IPS-18c (cell line): ENCODE measurements at regions not wholly inside any gene's neighbourhood (a gene's known extent, or its start where the extent isn't known, plus 50 kb on each side); places are given as distances from the start of the nearest gene placed in this dataset.
A peak's percentile ranks its signal among the peaks of the same experiment; 100 is the strongest.

Source experiments
- H3K4me3 ChIP-seq: 2 replicates; pipeline ENCODE4 v1.7.0; 2013; ENCODE audit warnings: low read depth, mild to moderate bottlenecking, low read length, moderate library complexity; ENCODE audit not compliant: insufficient read depth
- H3K9me3 ChIP-seq: one replicate; pipeline ENCODE4 v1.6.1; 2013; ENCODE audit warnings: mild to moderate bottlenecking, low read length, moderate library complexity; ENCODE audit not compliant: control insufficient read depth, insufficient read depth

GRCh38 chr1:29506678-29507225 is 270.4 kb downstream of the PTPRU start:
- H3K9me3 ChIP-seq, result no peaks in the 10 kb centered on the region
- H3K4me3 ChIP-seq, result no peak overlapping the region

- H3K9me3 ChIP-seq, result no peaks in the 10 kb centered on the region
- no peak overlapping the region for H3K4me3 ChIP-seq
Measured at GRCh38 chr1:29505532-29506220, 269.4 kb downstream of the PTPRU start.

DNA sequence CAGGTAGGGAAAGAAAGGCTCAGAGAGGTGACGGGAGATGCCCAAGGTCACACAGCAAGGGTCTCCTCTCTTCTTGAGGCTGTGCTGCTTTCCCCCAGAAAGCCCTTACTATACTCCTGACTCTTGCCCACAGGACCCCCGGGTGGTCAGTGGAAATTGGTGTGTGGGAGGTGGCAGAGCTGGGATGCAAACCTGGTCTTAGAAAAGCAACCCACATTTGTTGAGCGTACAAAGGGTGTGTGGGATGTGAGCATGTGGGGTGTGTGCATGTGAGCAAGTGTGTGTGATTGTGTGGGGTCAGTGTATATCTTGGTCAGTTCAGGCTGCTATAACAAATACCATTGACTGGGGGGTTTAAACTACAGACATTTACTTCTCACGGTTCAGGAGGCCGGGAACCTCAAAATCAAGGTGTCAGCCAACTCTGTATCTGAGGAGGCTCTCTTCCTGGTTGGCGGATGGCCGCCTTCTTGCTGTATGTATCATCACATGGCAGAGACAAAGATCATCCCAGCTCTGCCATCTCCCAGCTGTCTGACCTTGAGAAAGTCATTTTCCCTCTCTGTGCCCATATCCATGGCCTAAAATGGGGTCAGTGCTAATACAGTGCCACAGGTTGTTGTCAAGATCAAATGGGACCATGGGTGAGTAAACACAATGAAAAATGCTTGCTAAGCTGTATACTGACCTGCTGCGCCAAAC is 268.5 kb downstream of the PTPRU start:
- no peaks in the 10 kb centered on the region for H3K9me3 ChIP-seq
- H3K4me3 ChIP-seq, result no peak overlapping the region

DNA sequence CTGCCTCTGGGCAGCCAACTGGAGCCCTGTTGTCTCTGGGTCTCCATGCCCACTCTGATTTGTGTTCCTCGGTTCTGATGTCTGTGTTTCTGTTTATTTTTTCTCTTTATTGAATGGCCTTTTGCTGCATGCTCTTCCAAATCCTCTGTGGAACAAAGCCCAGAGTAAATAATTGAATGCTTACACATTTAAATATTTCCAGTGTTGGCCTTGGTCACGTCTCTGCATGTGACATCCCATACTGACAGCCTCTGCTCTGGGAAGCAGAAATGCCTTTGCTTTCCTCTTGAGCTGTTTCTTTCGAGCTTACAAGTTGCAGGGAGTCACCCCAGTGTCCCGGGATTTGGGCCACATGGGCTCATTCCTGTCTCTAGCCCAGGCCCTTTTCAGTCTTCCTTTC is 267.9 kb downstream of the PTPRU start:
- Histone ChIP-seq H3K4me3 (no peak overlapping the region), H3K9me3 (no peaks in the 10 kb centered on the region)

DNA sequence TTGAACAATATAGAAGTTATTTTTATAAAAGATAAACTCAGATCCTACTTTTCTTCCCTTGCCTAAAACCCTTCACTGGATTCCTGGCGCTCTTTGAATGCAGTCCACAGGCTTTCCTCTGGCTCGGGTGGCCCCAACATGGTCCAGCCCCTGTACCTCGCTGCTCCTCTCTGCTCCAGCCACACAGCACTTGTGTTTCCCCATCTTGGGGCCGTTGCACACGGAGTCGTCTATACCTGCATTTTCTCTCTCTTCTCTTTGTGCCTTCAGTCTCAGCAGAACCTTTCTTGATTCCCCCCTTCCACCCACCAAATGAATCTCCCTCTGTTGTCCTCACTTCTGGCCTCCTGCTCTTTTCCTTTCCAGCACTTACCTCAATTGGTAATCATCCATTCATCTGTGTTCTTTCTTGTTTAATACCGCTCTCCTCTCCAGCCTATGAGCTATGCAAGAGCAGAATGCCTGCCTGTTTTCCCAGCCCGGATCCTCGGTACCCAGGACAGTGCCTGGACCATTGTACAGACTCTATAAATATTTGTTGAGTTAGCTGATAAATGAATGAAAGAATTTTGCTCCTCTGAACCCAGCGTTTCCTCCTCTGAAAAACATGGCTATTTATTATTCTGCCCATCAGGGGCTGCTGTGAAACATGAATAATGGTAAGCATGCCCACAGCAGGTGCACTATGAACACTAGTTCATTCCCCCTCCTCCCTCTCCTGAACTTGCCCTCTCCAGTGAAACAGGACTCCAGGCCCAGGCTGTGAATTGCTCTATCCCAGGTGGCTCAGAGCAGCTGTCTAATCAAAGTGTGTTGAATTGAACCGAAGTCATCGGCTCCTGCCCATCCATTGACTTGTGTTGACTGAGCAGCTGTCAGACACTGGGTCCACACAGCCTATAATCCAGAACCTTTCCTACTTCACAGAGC is 266.9 kb downstream of the PTPRU start:
- H3K9me3 ChIP-seq, result no peaks in the 10 kb centered on the region
- no peak overlapping the region for H3K4me3 ChIP-seq

GRCh38 chr1:29502225-29502910 is 266.0 kb downstream of the PTPRU start:
- Histone ChIP-seq H3K4me3 (no peak overlapping the region), H3K9me3 (no peaks in the 10 kb centered on the region)

DNA sequence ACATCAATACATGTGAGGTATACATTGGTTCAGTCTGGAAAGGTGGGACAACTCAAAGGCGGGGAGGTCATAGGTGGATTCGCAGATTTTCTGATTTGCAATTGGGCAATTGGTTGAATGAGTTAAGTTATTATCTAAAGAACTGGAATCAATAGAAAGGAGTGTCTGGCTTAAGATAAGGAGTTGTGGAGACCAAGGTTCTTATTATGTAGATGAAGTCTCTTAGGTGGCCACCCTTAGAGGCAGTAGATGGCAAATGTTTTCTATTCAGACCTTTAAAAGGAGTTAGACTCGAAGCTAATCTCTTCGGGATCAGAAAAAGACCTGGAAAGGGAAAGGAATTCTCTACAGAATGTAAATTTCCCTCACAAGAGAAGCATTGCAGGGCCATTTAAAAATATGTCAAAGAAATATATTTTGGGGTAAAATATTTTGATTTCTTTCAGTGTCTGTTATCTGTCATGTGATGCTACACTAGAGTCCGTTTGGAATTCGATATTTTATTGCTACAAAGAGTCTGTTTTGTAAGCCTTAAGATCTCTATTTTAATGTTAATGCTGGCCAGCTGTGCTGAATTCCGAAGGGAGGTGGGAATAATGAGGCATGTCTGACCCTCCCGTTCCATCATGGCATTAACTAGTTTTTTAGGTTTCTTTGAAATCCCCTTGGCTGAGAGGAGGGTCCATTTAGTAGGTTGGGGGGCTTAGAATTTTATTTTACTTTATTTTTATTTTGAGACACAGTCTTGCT is 265.1 kb downstream of the PTPRU start:
- Histone ChIP-seq H3K4me3 (no peak overlapping the region), H3K9me3 (no peaks in the 10 kb centered on the region)

DNA sequence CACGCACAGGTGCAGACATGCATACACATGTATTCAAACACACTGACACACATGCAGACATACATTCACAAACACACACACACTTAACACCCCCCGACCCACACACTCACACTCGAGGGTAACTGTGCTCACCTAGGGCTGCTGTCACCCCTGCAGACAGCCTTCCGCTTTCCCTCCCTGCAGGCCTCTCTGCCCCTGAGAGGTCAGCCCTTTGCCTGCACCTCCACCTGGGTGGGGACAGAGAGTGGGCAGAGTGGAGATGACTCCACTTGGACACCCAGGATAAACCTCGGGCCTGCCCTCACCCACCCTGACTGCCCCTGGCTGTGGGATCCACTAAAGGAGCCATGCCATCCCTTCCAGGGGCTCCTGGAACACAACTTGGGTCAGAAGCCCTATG is 264.3 kb downstream of the PTPRU start:
- Histone ChIP-seq H3K4me3 (0 out of 2 replicates have a peak overlapping the region, but pooled peaks have one; percentile 4), H3K9me3 (no peaks in the 10 kb centered on the region)

GRCh38 chr1:29500041-29500440 is 263.7 kb downstream of the PTPRU start:
- no peak overlapping the region for H3K4me3 ChIP-seq
- H3K9me3 ChIP-seq, result no peaks in the 10 kb centered on the region

DNA sequence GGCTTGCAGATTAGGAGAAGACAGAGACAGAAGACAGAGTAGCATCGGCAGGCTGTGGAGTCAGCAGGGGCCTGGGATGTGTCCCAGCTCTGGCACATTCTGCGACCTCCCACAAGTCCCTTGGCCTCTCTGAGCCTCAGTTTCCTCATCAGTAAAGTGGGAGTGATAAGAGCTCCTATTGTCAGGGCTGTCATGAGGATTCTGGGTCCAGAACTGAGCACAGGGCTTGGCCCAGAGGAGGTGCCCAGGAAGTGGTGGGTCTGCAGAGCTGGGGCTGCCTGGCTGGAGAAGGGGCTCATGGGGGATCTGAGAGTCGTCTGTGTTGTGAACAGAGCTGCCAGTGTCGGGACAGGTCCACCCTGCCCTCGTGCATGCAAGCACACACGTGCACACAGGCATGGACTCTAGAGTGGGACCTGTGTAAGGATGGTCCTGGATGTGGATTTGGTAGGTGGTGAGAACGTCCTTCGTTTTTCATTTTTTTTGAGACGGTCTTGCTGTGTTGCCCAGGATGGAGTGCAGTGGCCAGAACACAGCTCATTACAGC is 262.9 kb downstream of the PTPRU start:
- Histone ChIP-seq H3K4me3 (no peak overlapping the region), H3K9me3 (no peaks in the 10 kb centered on the region)

DNA sequence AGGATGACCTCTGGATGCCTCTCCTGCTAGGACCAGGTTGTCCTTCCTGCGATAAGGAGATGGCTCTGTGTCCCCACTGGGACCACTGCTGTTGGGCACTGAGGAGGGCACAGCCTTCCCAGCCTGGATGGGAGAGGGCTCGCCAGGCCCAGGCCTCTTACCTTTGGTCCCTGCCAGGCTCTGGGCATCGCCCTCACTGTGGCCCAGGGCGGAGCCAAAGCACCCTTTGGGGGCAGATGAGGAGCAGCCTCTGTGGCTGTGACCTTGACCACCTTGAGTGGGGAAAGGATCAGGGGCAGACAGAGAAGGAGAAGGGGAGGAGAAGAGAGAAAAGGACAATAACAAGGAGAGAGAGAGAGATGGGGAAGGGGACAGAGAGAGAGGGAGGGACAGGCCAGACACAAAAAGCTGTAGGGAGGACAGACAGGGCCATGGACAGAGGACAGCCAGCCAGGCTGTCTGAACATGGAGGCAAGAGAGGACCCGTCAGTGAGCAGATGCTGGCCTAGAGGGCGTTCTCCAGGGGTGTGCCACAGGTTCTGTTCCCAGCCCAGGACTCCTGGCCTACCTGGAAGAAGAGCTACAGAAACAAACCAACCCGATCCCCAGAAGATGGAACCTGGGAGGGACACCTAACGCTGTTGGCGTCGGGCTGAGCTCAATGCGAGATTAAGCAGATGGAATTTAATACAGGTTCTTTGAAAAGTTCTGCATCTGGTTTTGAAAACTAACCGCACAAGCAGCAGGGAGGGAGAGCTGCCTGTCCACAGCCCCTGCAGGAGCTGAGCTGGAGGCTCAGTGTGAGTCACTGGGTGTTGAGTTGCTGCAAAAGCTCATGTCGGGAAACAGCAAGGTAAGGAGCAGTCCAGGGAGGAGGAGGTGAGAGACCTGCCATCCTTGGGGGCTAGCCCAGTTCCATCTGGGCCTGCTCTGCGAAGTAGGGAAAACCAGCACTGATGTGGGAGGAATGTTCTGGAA is 262.1 kb downstream of the PTPRU start:
- no peaks in the 10 kb centered on the region for H3K9me3 ChIP-seq
- no peak overlapping the region for H3K4me3 ChIP-seq

- Histone ChIP-seq H3K9me3 (no peaks in the 10 kb centered on the region), H3K4me3 (no peak overlapping the region)
Measured at GRCh38 chr1:29497395-29498125, 261.2 kb downstream of the PTPRU start.

GRCh38 chr1:29496701-29497100 is 260.4 kb downstream of the PTPRU start:
- Histone ChIP-seq H3K4me3 (no peak overlapping the region), H3K9me3 (no peaks in the 10 kb centered on the region)

GRCh38 chr1:29490204-29490934 is 254.0 kb downstream of the PTPRU start:
- no peak overlapping the region for H3K4me3 ChIP-seq
- no peaks in the 10 kb centered on the region for H3K9me3 ChIP-seq
